SKM-1 treated with dmso at 0.1 percent for 144 hours (cell line): ENCODE measurements at regions not wholly inside any gene's neighbourhood (a gene's known extent, or its start where the extent isn't known, plus 50 kb on each side); places are given as distances from the start of the nearest gene placed in this dataset.
"Not testable (repeated sequence)": the region's sequence is repeated elsewhere in the genome, so short reads cannot be mapped to it uniquely, and the experiment has no call there.

Source experiments
- DNase-seq: peaks from one replicate; lab custom pipeline; 2025; ENCODE audit not compliant: unreplicated experiment; lab: John Stamatoyannopoulos, UW

GRCh38 chr16:60200161-60200560, 1466.0 kb upstream of the GOT2 start:
- DNase-seq = no peak

GRCh38 chr16:60199150-60199549, 1465.0 kb upstream of the GOT2 start:
- no peak for DNase-seq

GRCh38 chr16:60181536-60181935, 1447.4 kb upstream of the GOT2 start:
- DNase-seq = no peak

GRCh38 chr16:60180609-60181008, 1446.5 kb upstream of the GOT2 start:
- DNase-seq = no peak

- no peak for DNase-seq
Observed at GRCh38 chr16:60170196-60170595, 1436.1 kb upstream of the GOT2 start.

GRCh38 chr16:60166111-60166510, 1432.0 kb upstream of the GOT2 start:
- DNase-seq = no peak

- DNase-seq = no peak
Observed at GRCh38 chr16:60151987-60152386, 1417.9 kb upstream of the GOT2 start.

- DNase-seq = no peak
Observed at GRCh38 chr16:60150907-60151306, 1416.8 kb upstream of the GOT2 start.

- DNase-seq = no peak
Observed at GRCh38 chr16:60143348-60143705, 1409.2 kb upstream of the GOT2 start.

GRCh38 chr16:60142619-60143347, 1408.7 kb upstream of the GOT2 start:
- no peak for DNase-seq

- no peak for DNase-seq
Observed at GRCh38 chr16:60137891-60138290, 1403.8 kb upstream of the GOT2 start.

GRCh38 chr16:60127196-60127595, 1393.1 kb upstream of the GOT2 start:
- no peak for DNase-seq

GRCh38 chr16:60126115-60126514, 1392.0 kb upstream of the GOT2 start:
- DNase-seq = not testable (repeated sequence)

- no peak for DNase-seq
Observed at GRCh38 chr16:60123392-60124023, 1389.4 kb upstream of the GOT2 start.

- DNase-seq = no peak
Observed at GRCh38 chr16:60120586-60120985, 1386.5 kb upstream of the GOT2 start.

GRCh38 chr16:60110531-60110930, 1376.4 kb upstream of the GOT2 start:
- no peak for DNase-seq

GRCh38 chr16:60107871-60108270, 1373.8 kb upstream of the GOT2 start:
- no peak for DNase-seq

- DNase-seq = peak; percentile 65
Observed at GRCh38 chr16:60107437-60107836, 1373.3 kb upstream of the GOT2 start.

GRCh38 chr16:60100371-60100770, 1366.3 kb upstream of the GOT2 start:
- no peak for DNase-seq

- DNase-seq = no peak
Observed at GRCh38 chr16:60091529-60091928, 1357.4 kb upstream of the GOT2 start.

GRCh38 chr16:60091071-60091470, 1357.0 kb upstream of the GOT2 start:
- no peak for DNase-seq

- no peak for DNase-seq
Observed at GRCh38 chr16:60087530-60087929, 1353.4 kb upstream of the GOT2 start.

- not testable (repeated sequence) for DNase-seq
Observed at GRCh38 chr16:60078819-60079218, 1344.7 kb upstream of the GOT2 start.
